GM12878 (cell line): ENCODE measurements at regions not wholly inside any gene's neighbourhood (a gene's known extent, or its start where the extent isn't known, plus 50 kb on each side); places are given as distances from the start of the nearest gene placed in this dataset.

Source experiments
- ATAC-seq: fragments of 200-7000 bp; cut with Tn5 transposase; 3 replicates; pipeline ENCODE4 v1.9.1; 2020; ENCODE audit warnings: mild to moderate bottlenecking, moderate library complexity
- BruUV-seq: library from RNA; stranded (reverse); fragments of 400-500 nt; replicated peaks from 2 replicates; lab custom pipeline; 2021; lab: Mats Ljungman, UMichigan
- CTCF ChIA-PET: fragments of 300-600 bp; sonication (Branson Sonifier 250); formaldehyde crosslinking; extraction: SDS; loops from one replicate; lab custom pipeline; 2021; ENCODE audit warnings: inconsistent platforms; lab: Yijun Ruan, JAX
- POLR2A ChIA-PET: fragments of 350-600 bp; formaldehyde crosslinking; extraction: SDS; loops from one replicate; lab custom pipeline; 2021; ENCODE audit warnings: inconsistent platforms; lab: Charles Lee
- RAD21 ChIA-PET: fragments of 300-600 bp; sonication (Branson Sonifier 250); formaldehyde crosslinking; loops from one replicate; lab custom pipeline; 2023; ENCODE audit warnings: antibody characterized with exemption; ENCODE audit not compliant: unreplicated experiment; lab: Charles Lee
- SMC1A ChIA-PET: fragments of 300-600 bp; sonication (Branson Sonifier 250); formaldehyde crosslinking; loops from one replicate; lab custom pipeline; 2023; ENCODE audit not compliant: unreplicated experiment, uncharacterized antibody; lab: Charles Lee
- DNase-seq: peaks from one replicate; pipeline ENCODE4 v3.0.0-alpha.2; 2011; ENCODE audit warnings: low read depth, low spot score
- FAIRE-seq: peaks from 3 replicates; lab custom pipeline; 2011; peaks lifted over from hg19 to GRCh38; lab: Jason Lieb, UNC
- H2AFZ ChIP-seq: 2 replicates; pipeline ENCODE4 v1.6.0; 2011; ENCODE audit warnings: low read depth, low read length, control low read depth; ENCODE audit not compliant: control insufficient read depth
- H3K27ac ChIP-seq: 2 replicates; pipeline ENCODE4 v1.5.1; 2011; ENCODE audit warnings: control low read depth; ENCODE audit not compliant: control insufficient read depth, insufficient read depth
- H3K27me3 ChIP-seq, 2 experiments: replicated peaks in 1 of 2; 2 replicates each; pipeline versions ENCODE4 v1.6.0 to v1.6.1; 2011; ENCODE audit warnings: low read length in 1 of 2; ENCODE audit not compliant: control insufficient read depth in 2 of 2, insufficient read depth in 2 of 2
- H3K36me3 ChIP-seq, 2 experiments: 2 replicates each; pipeline ENCODE4 v1.5.1; 2011; ENCODE audit warnings: low read length in 1 of 2; ENCODE audit not compliant: control insufficient read depth in 2 of 2, insufficient read depth in 2 of 2
- H3K4me1 ChIP-seq: 2 replicates; pipeline ENCODE4 v1.6.1; 2011; ENCODE audit warnings: mild to moderate bottlenecking, low read length, moderate library complexity, mixed read lengths; ENCODE audit not compliant: control insufficient read depth, insufficient read depth
- H3K4me2 ChIP-seq: 2 replicates; pipeline ENCODE4 v1.6.0; 2011; ENCODE audit warnings: control low read depth; ENCODE audit not compliant: control insufficient read depth, insufficient read depth
- H3K4me3 ChIP-seq: fragments of 200-600 bp; sonication (generic); 2 replicates; pipeline ENCODE4 v1.5.1; 2016
- H3K79me2 ChIP-seq: 2 replicates; pipeline ENCODE4 v1.6.0; 2011; ENCODE audit warnings: low read length; ENCODE audit not compliant: control insufficient read depth, insufficient read depth
- H3K9ac ChIP-seq: 2 replicates; pipeline ENCODE4 v1.8.0; 2011; ENCODE audit warnings: low read length, control low read depth, mixed read lengths; ENCODE audit not compliant: control insufficient read depth, insufficient read depth
- H3K9me3 ChIP-seq: replicated peaks from 3 replicates; pipeline ENCODE4 v1.5.1; 2011; ENCODE audit warnings: mild to moderate bottlenecking, low read length; ENCODE audit not compliant: control insufficient read depth, insufficient read depth
- H4K20me1 ChIP-seq: 2 replicates; pipeline ENCODE4 v1.6.0; 2011; ENCODE audit not compliant: control insufficient read depth, insufficient read depth
- CEBPZ ChIP-seq: fragments of 150-350 bp; IDR thresholded peaks from 2 replicates; pipeline ENCODE4 v1.6.1; 2016; ENCODE audit warnings: low read depth, low read length
- E2F8 ChIP-seq: fragments of 450-650 bp; IDR thresholded peaks from 2 replicates; pipeline ENCODE4 v1.6.1; 2018; ENCODE audit warnings: mild to moderate bottlenecking, low read depth, moderate library complexity; ENCODE audit not compliant: partially characterized antibody
- E4F1 ChIP-seq: fragments of 450-650 bp; IDR thresholded peaks from 2 replicates; pipeline ENCODE4 v1.6.1; 2018; ENCODE audit warnings: borderline replicate concordance, mild to moderate bottlenecking; ENCODE audit not compliant: partially characterized antibody
- EZH2 ChIP-seq: IDR thresholded peaks from 2 replicates; pipeline ENCODE4 v1.6.1; 2012; ENCODE audit warnings: low read depth, mild to moderate bottlenecking, control low read depth, inconsistent platforms, low read length, borderline replicate concordance; ENCODE audit not compliant: control insufficient read depth
- HDAC6 ChIP-seq: fragments of 200-600 bp; sonication (generic); IDR thresholded peaks from one replicate; pipeline ENCODE4 v1.8.0; 2017; ENCODE audit warnings: antibody characterized with exemption; ENCODE audit not compliant: unreplicated experiment
- IRF4 ChIP-seq: IDR thresholded peaks from 2 replicates; pipeline ENCODE4 v1.6.1; 2011; ENCODE audit warnings: low read depth, low read length
- JUNB ChIP-seq: IDR thresholded peaks from 2 replicates; pipeline ENCODE4 v1.6.1; 2016; ENCODE audit warnings: antibody characterized with exemption, mild to moderate bottlenecking
- MTA2 ChIP-seq: fragments of 450-650 bp; IDR thresholded peaks from 2 replicates; pipeline ENCODE4 v1.6.1; 2016; ENCODE audit warnings: low read depth, mild to moderate bottlenecking, moderate library complexity
- NFYB ChIP-seq: IDR thresholded peaks from 2 replicates; pipeline ENCODE4 v1.6.1; 2011; ENCODE audit warnings: low read depth, mild to moderate bottlenecking, low read length, improper control_type of control experiment, moderate library complexity; ENCODE audit not compliant: insufficient read depth
- POU2F2 ChIP-seq: IDR thresholded peaks from 3 replicates; pipeline ENCODE4 v1.6.1; 2011; ENCODE audit warnings: low read depth, mild to moderate bottlenecking, low read length, borderline replicate concordance
- RB1 ChIP-seq: fragments of 450-650 bp; formaldehyde crosslinking; IDR thresholded peaks from 2 replicates; pipeline ENCODE4 v1.6.1; 2017; ENCODE audit warnings: mild to moderate bottlenecking, borderline replicate concordance
- TCF3 ChIP-seq: IDR thresholded peaks from 2 replicates; pipeline ENCODE4 v1.6.1; 2012; ENCODE audit warnings: low read depth, mild to moderate bottlenecking, low read length, borderline replicate concordance; ENCODE audit not compliant: insufficient read depth
- YY1 ChIP-seq: IDR thresholded peaks from 2 replicates; pipeline ENCODE4 v1.6.1; 2011; ENCODE audit warnings: low read depth, mild to moderate bottlenecking, low read length
- ZNF207 ChIP-seq: fragments of 450-650 bp; IDR thresholded peaks from 2 replicates; pipeline ENCODE4 v1.6.1; 2014; ENCODE audit warnings: antibody characterized with exemption, mild to moderate bottlenecking, borderline replicate concordance
- WGBS: methylation state at CpG from one replicate; pipeline ENCODE4 v1.1.6; 2016; ENCODE audit warnings: low lambda C conversion rate; ENCODE audit not compliant: insufficient replicate concordance, insufficient coverage; ENCODE audit errors: missing lambda C conversion rate; 5-methylcytosine and 5-hydroxymethylcytosine counted together
- in situ Hi-C: fragments of 300-500 bp; cut with MboI; formaldehyde crosslinking; loops from 9 replicates; pipeline ENCODE4 v1.14.3; 2018; ENCODE audit warnings: mixed read lengths
- intact Hi-C: fragments of 100-400 bp; cut with micrococcal nuclease; formaldehyde crosslinking; loops from one replicate; pipeline ENCODE4 v1.14.2; 2022; ENCODE audit not compliant: unreplicated experiment

- TF ChIP-seq TCF3: no peak
- TF ChIP-seq MTA2: no peak
- TF ChIP-seq EZH2: no peak
- TF ChIP-seq HDAC6: no peak
- TF ChIP-seq CEBPZ: no peak
- no peak for TF ChIP-seq JUNB
- no peak for TF ChIP-seq YY1
Measured at GRCh38 chr9:24071716-24072115, 245.7 kb upstream of the ELAVL2 start (continued).

GRCh38 chr9:24071091-24071490 lies 245.1 kb upstream of the ELAVL2 start:
- no peaks in the 10 kb centered on the region for H3K9me3 ChIP-seq
- no peak overlapping the region for H3K27ac ChIP-seq
- no TSS peak for BruUV-seq
- SMC1A ChIA-PET: interaction anchor here (0.7 to 1.4 kb wide), 2 partner anchors 12 to 16 kb away, joined by 3 to 5 read pairs; no protein-coding TSS in a partner anchor
- in situ Hi-C loops: no loop called here
- no peaks in the 10 kb centered on the region for H3K27me3 ChIP-seq
- RAD21 ChIA-PET: no interaction called here
- CTCF ChIA-PET: no interaction called here
- FAIRE-seq (no peak), ATAC-seq (no peak), DNase-seq (no peak)
- TF ChIP-seq POU2F2: no peak
- no peak for TF ChIP-seq E4F1
- TF ChIP-seq E2F8: no peak
- TF ChIP-seq IRF4: no peak
- TF ChIP-seq ZNF207: no peak
- no peak for TF ChIP-seq RB1
- TF ChIP-seq NFYB: no peak
- H3K4me3 ChIP-seq: no peak overlapping the region
- intact Hi-C loops: no loop called here
- no peaks in the 10 kb centered on the region for H4K20me1 ChIP-seq
- POLR2A ChIA-PET: no interaction called here
- no peaks in the 10 kb centered on the region for H3K4me1 ChIP-seq
- H3K9ac ChIP-seq: no peak overlapping the region
- H2AFZ ChIP-seq: no peak overlapping the region
- no peaks in the 10 kb centered on the region for H3K79me2 ChIP-seq
- H3K4me2 ChIP-seq: no peak overlapping the region
- no peaks in the 10 kb centered on the region for H3K36me3 ChIP-seq
- 14% methylated on average over 4 of the region's 4 CpGs for WGBS
